ENCODE measurements at regions not wholly inside any gene's neighbourhood (a gene's known extent, or its start where the extent isn't known, plus 50 kb on each side); places are given as distances from the start of the nearest gene placed in this dataset.

DNA sequence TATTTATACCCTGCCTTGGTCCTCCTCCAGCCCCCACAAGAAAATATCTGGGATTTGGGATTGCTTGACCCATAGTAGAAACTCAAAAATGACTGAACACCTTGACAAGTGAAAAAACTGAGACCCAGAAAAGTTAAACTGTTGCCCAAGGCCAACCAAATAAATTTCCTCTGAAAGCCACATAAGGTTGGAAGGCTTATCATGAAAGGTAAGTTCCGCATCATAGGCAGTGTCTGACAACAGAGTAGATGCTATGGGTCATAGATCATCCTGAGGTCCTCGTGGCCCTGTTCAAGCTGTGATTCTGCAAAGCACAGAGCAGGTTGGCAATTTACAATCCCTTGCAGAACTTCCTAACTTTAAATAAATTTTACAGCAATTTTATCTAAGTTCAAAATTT is 140.8 kb upstream of the TSC22D2 start:
- TF ChIP-seq, protein P1, sequence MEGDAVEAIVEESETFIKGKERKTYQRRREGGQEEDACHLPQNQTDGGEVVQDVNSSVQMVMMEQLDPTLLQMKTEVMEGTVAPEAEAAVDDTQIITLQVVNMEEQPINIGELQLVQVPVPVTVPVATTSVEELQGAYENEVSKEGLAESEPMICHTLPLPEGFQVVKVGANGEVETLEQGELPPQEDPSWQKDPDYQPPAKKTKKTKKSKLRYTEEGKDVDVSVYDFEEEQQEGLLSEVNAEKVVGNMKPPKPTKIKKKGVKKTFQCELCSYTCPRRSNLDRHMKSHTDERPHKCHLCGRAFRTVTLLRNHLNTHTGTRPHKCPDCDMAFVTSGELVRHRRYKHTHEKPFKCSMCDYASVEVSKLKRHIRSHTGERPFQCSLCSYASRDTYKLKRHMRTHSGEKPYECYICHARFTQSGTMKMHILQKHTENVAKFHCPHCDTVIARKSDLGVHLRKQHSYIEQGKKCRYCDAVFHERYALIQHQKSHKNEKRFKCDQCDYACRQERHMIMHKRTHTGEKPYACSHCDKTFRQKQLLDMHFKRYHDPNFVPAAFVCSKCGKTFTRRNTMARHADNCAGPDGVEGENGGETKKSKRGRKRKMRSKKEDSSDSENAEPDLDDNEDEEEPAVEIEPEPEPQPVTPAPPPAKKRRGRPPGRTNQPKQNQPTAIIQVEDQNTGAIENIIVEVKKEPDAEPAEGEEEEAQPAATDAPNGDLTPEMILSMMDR (optimal IDR thresholded peaks at IDR 0.05 in 1 of 3, IDR thresholded peaks at IDR 0.05 in 1 of 3, conservative IDR thresholded peaks at IDR 0.05 in 1 of 3; ENCODE audit: extremely low read depth in 1 of 3, insufficient read depth in 2 of 3, low read length in 3 of 3): no peak
- TF ChIP-seq EZH2 (IDR thresholded peaks at IDR 0.05; ENCODE audit: low read length): no peak
